ENCODE measurements at regions not wholly inside any gene's neighbourhood (a gene's known extent, or its start where the extent isn't known, plus 50 kb on each side); places are given as distances from the start of the nearest gene placed in this dataset.

GRCh38 chr6:138664745-138665144 is 108.8 kb upstream of the CCDC28A start:
- Mint-ChIP-seq H3K27ac (no peak overlapping the region), H3K4me1 (no peaks in the 10 kb centered on the region), H3K4me3 (no peak overlapping the region), H3K27me3 (ENCODE audit: low read depth in 2 of 2) (peaks cover 7 to 9% of the 10 kb centered on the region in 2 donors), H3K9me3 (no peaks in the 10 kb centered on the region), H3K36me3 (no peaks in the 10 kb centered on the region)
- TF ChIP-seq, protein P1, sequence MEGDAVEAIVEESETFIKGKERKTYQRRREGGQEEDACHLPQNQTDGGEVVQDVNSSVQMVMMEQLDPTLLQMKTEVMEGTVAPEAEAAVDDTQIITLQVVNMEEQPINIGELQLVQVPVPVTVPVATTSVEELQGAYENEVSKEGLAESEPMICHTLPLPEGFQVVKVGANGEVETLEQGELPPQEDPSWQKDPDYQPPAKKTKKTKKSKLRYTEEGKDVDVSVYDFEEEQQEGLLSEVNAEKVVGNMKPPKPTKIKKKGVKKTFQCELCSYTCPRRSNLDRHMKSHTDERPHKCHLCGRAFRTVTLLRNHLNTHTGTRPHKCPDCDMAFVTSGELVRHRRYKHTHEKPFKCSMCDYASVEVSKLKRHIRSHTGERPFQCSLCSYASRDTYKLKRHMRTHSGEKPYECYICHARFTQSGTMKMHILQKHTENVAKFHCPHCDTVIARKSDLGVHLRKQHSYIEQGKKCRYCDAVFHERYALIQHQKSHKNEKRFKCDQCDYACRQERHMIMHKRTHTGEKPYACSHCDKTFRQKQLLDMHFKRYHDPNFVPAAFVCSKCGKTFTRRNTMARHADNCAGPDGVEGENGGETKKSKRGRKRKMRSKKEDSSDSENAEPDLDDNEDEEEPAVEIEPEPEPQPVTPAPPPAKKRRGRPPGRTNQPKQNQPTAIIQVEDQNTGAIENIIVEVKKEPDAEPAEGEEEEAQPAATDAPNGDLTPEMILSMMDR (IDR thresholded peaks at IDR 0.05): no peak
- Histone ChIP-seq H3K36me3 (ENCODE audit: control insufficient read depth, insufficient read depth, low read length) (no peaks in the 10 kb centered on the region), H3K27me3 (ENCODE audit: control insufficient read depth, insufficient read depth, low read length) (no peaks in the 10 kb centered on the region), H3K4me1 (ENCODE audit: control insufficient read depth, insufficient read depth, low read length) (no peaks in the 10 kb centered on the region), H3K9me3 (ENCODE audit: control insufficient read depth, insufficient read depth, low read length) (no peaks in the 10 kb centered on the region), H3K4me3 (ENCODE audit: low read length) (no peak overlapping the region), H3K27ac (ENCODE audit: low read length) (no peak overlapping the region)
- ATAC-seq (no peak), DNase-seq (no peak)
- intact Hi-C loops (cut with micrococcal nuclease): no loop called here
- 79% methylated on average over 2 of the region's 2 CpGs for WGBS (ENCODE audit: insufficient coverage)

DNA sequence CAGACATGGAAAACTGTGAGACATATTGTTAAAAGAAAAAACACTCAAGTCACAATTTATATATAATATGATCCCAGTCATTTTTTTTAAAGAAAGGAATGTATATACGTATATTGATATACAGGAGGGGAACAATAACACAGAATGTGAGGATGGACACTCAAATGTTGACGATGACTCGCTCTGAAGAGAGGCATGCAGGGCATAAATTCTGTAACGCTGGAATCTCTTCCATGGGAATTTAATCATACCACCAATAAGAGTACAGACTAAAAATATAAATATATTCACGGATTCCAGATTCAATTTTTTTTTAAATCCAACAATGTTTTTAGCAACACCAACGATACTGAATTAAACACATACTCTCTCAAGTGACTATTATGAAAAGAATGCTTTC is 106.9 kb upstream of the CCDC28A start:
- H3K36me3 Mint-ChIP-seq: no peaks in the 10 kb centered on the region
- Histone ChIP-seq H3K27me3 (ENCODE audit: control insufficient read depth, insufficient read depth, low read length) (no peaks in the 10 kb centered on the region), H3K9me3 (ENCODE audit: control insufficient read depth, insufficient read depth, low read length) (no peaks in the 10 kb centered on the region), H3K4me1 (ENCODE audit: control insufficient read depth, insufficient read depth, low read length) (no peaks in the 10 kb centered on the region), H3K27ac (ENCODE audit: low read length) (no peak overlapping the region), H3K36me3 (ENCODE audit: control insufficient read depth, insufficient read depth, low read length) (no peaks in the 10 kb centered on the region), H3K4me3 (ENCODE audit: low read length) (no peak overlapping the region)
- H3K4me1 Mint-ChIP-seq: no peaks in the 10 kb centered on the region
- TF ChIP-seq, protein P1 (IDR thresholded peaks at IDR 0.05): no peak
- no peak overlapping the region for H3K27ac Mint-ChIP-seq
- intact Hi-C loops (cut with micrococcal nuclease): no loop called here
- no peaks in the 10 kb centered on the region for H3K9me3 Mint-ChIP-seq
- ATAC-seq (no peak), DNase-seq (no peak)
- H3K27me3 Mint-ChIP-seq (ENCODE audit: low read depth in 2 of 2): peaks cover 7 to 16% of the 10 kb centered on the region in 2 donors
- WGBS (ENCODE audit: insufficient coverage): 93% methylated on average over 6 of the region's 6 CpGs
- no peak overlapping the region for H3K4me3 Mint-ChIP-seq

DNA sequence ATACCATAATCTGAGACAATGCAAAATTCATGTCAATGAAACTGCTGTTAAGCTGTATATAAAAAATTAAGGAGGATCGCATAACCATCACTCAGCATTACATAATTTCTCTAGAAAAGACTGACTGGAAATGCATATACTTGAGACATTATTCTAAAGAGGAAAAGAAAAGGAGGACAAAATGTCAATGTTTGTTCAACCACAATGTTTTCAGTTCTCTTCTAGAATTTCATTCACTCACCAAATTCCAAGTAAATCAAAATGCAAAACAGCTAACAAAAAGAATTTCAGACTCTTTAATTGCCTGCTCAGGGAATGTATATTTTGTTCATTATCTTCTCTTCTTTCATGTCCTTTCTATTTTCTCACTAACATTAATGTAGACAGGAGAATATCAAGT is 106.2 kb upstream of the CCDC28A start:
- H3K36me3 ChIP-seq (ENCODE audit: control insufficient read depth, insufficient read depth, low read length): no peaks in the 10 kb centered on the region
- no peaks in the 10 kb centered on the region for H3K9me3 ChIP-seq (ENCODE audit: control insufficient read depth, insufficient read depth, low read length)
- TF ChIP-seq, protein P1 (IDR thresholded peaks at IDR 0.05): no peak
- Mint-ChIP-seq H3K9me3 (no peaks in the 10 kb centered on the region), H3K27me3 (ENCODE audit: low read depth in 2 of 2) (peaks cover 7 to 17% of the 10 kb centered on the region in 2 donors), H3K36me3 (no peaks in the 10 kb centered on the region), H3K4me3 (no peak overlapping the region), H3K4me1 (no peaks in the 10 kb centered on the region), H3K27ac (no peak overlapping the region)
- WGBS (ENCODE audit: insufficient coverage): no CpG with 5 or more reads among the region's 1 CpG
- H3K27ac ChIP-seq (ENCODE audit: low read length): no peak overlapping the region
- H3K4me1 ChIP-seq (ENCODE audit: control insufficient read depth, insufficient read depth, low read length): no peaks in the 10 kb centered on the region
- DNase-seq (no peak), ATAC-seq (no peak)
- H3K27me3 ChIP-seq (ENCODE audit: control insufficient read depth, insufficient read depth, low read length): no peaks in the 10 kb centered on the region
- intact Hi-C loops (cut with micrococcal nuclease): no loop called here
- no peak overlapping the region for H3K4me3 ChIP-seq (ENCODE audit: low read length)

DNA sequence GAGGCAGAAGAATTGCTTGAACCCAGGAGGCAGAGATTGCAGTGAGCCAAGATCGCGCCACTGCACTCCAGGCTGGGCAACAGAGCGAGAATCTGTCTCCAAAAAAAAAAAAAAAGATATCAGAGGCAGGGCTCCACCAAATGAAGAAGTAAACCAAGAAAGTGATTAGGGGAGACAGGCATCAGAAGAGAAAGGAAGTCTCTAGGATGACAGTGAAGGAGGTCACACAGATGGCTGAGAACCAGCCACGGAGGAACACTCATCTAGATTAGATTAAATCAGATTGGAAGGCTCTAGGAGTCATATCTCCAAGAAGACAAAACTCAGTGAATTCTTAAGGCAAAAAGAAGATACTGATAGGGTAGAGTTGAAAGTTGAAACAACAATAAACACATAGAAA is 102.2 kb upstream of the CCDC28A start:
- Mint-ChIP-seq H3K36me3 (no peaks in the 10 kb centered on the region), H3K4me3 (no peak overlapping the region), H3K27me3 (ENCODE audit: low read depth in 2 of 2) (peaks cover 7 to 17% of the 10 kb centered on the region in 2 donors), H3K27ac (no peak overlapping the region), H3K9me3 (no peaks in the 10 kb centered on the region), H3K4me1 (no peaks in the 10 kb centered on the region)
- Histone ChIP-seq H3K36me3 (ENCODE audit: control insufficient read depth, insufficient read depth, low read length) (no peaks in the 10 kb centered on the region), H3K9me3 (ENCODE audit: control insufficient read depth, insufficient read depth, low read length) (no peaks in the 10 kb centered on the region), H3K27ac (ENCODE audit: low read length) (no peak overlapping the region), H3K4me3 (ENCODE audit: low read length) (no peak overlapping the region), H3K27me3 (ENCODE audit: control insufficient read depth, insufficient read depth, low read length) (no peaks in the 10 kb centered on the region), H3K4me1 (ENCODE audit: control insufficient read depth, insufficient read depth, low read length) (no peaks in the 10 kb centered on the region)
- ATAC-seq: no peak
- intact Hi-C loops (cut with micrococcal nuclease): no loop called here
- 72% methylated on average over 4 of the region's 4 CpGs for WGBS (ENCODE audit: insufficient coverage)
- no peak for DNase-seq
- TF ChIP-seq, protein P1 (IDR thresholded peaks at IDR 0.05): no peak

Measured in natural killer cell (primary cell).